HCT116 (cell line): ENCODE measurements at regions not wholly inside any gene's neighbourhood (a gene's known extent, or its start where the extent isn't known, plus 50 kb on each side); places are given as distances from the start of the nearest gene placed in this dataset.

ENCODE experiments used
- ATAC-seq: fragments of 200-7000 bp; cut with Tn5 transposase; 2 replicates; pipeline ENCODE4 v1.9.1; 2020; ENCODE audit warnings: mild to moderate bottlenecking, moderate library complexity
- BruUV-seq: library from RNA; stranded (reverse); fragments of 400-500 nt; replicated peaks from 2 replicates; lab custom pipeline; 2021; lab: Mats Ljungman, UMichigan
- CTCF ChIA-PET: fragments of 300-600 bp; sonication (Branson Sonifier 250); formaldehyde crosslinking; loops from one replicate; lab custom pipeline; 2021; ENCODE audit warnings: antibody characterized with exemption; lab: Charles Lee
- POLR2A ChIA-PET: fragments of 300-600, 350-600 bp; sonication (Branson Sonifier 250); formaldehyde crosslinking; loops from one replicate; lab custom pipeline; 2021; ENCODE audit warnings: antibody characterized with exemption; lab: Charles Lee
- RAD21 ChIA-PET, 2 experiments: fragments of 300-600 bp; sonication (Branson Sonifier 250); formaldehyde crosslinking; loops; one replicate each; lab custom pipeline; 2023; ENCODE audit warnings: low total read pairs in 2 of 2; ENCODE audit not compliant: uncharacterized antibody in 2 of 2, unreplicated experiment in 2 of 2, low non-redundant PET in 1 of 2; lab: Charles Lee
- DNase-seq: peaks from one replicate; pipeline ENCODE4 v3.0.0-alpha.2; 2010; ENCODE audit warnings: low read depth, low spot score
- H2AFZ ChIP-seq: fragments of 200-600 bp; shearing (Covaris generic), sonication (generic); 2 replicates; pipeline ENCODE4 v1.6.1; 2017; ENCODE audit warnings: low read depth, mixed run types, mixed read lengths, antibody characterized with exemption, low read length; ENCODE audit not compliant: poor library complexity, severe bottlenecking
- H3K27ac ChIP-seq: 2 replicates; pipeline ENCODE4 v1.5.1; 2012; ENCODE audit warnings: low read depth, low read length
- H3K27me3 ChIP-seq: fragments of 200-600 bp; sonication (generic); 2 replicates; pipeline ENCODE4 v1.6.1; 2016; ENCODE audit warnings: mixed run types, low read length, mixed read lengths; ENCODE audit not compliant: insufficient read depth
- H3K36me3 ChIP-seq, 2 experiments: fragments of 200-500 bp in 1 of 2; fragments of 200-600 bp in 1 of 2; sonication (Bioruptor generic) in 1 of 2; sonication (generic) in 1 of 2; 2 replicates each; pipeline versions ENCODE4 v1.5.1 to v1.6.1; 2014 to 2016; ENCODE audit warnings: low read length in 2 of 2, inconsistent platforms in 1 of 2, mixed read lengths in 1 of 2, mixed run types in 1 of 2; ENCODE audit not compliant: insufficient read depth in 2 of 2, control insufficient read depth in 1 of 2
- H3K4me1 ChIP-seq, 2 experiments: fragments of 200-600 bp in 1 of 2; sonication (generic) in 1 of 2; 2 replicates each; pipeline versions ENCODE4 v1.5.1 to v1.6.1; 2012 to 2017; ENCODE audit warnings: low read length in 2 of 2, inconsistent platforms in 1 of 2, mild to moderate bottlenecking in 1 of 2, mixed read lengths in 1 of 2, mixed run types in 1 of 2, moderate library complexity in 1 of 2; ENCODE audit not compliant: insufficient read depth in 2 of 2, control insufficient read depth in 1 of 2
- H3K4me2 ChIP-seq: fragments of 200-600 bp; sonication (generic); 2 replicates; pipeline ENCODE4 v1.6.1; 2017; ENCODE audit warnings: mixed run types, low read length, mixed read lengths
- H3K4me3 ChIP-seq, 2 experiments: fragments of 200-600 bp in 1 of 2; sonication (generic) in 1 of 2; replicated peaks in 1 of 2; 2 replicates each; pipeline ENCODE4 v1.5.1; 2011 to 2016; ENCODE audit warnings: low read length in 2 of 2, control low read depth in 1 of 2, low read depth in 1 of 2, mild to moderate bottlenecking in 1 of 2, mixed read lengths in 1 of 2, mixed run types in 1 of 2
- H3K79me2 ChIP-seq: fragments of 200-600 bp; sonication (generic); 2 replicates; pipeline ENCODE4 v1.6.1; 2017; ENCODE audit warnings: mild to moderate bottlenecking, mixed run types, low read length, moderate library complexity, mixed read lengths; ENCODE audit not compliant: insufficient read depth
- H3K9ac ChIP-seq: fragments of 200-600 bp; sonication (generic); 2 replicates; pipeline ENCODE4 v1.6.1; 2016; ENCODE audit warnings: low read length, mixed read lengths
- H3K9me2 ChIP-seq: fragments of 200-600 bp; sonication (generic), shearing (Covaris generic); 2 replicates; pipeline ENCODE4 v1.6.1; 2017; ENCODE audit warnings: mixed run types, mild to moderate bottlenecking, moderate library complexity; ENCODE audit not compliant: insufficient read depth
- H3K9me3 ChIP-seq, 2 experiments: fragments of 200-500 bp in 1 of 2; fragments of 200-600 bp in 1 of 2; sonication (Bioruptor generic) in 1 of 2; sonication (generic) in 1 of 2; 2 replicates each; pipeline ENCODE4 v1.6.1; 2014 to 2017; ENCODE audit warnings: low read length in 2 of 2, mixed read lengths in 2 of 2, inconsistent platforms in 1 of 2, low read depth in 1 of 2, mild to moderate bottlenecking in 1 of 2, mixed run types in 1 of 2, moderate library complexity in 1 of 2; ENCODE audit not compliant: control insufficient read depth in 1 of 2, insufficient read depth in 1 of 2
- H4K20me1 ChIP-seq: fragments of 200-600 bp; sonication (generic), shearing (Covaris generic); 2 replicates; pipeline ENCODE4 v1.6.1; 2017; ENCODE audit warnings: mixed run types, mild to moderate bottlenecking, moderate library complexity; ENCODE audit not compliant: insufficient read depth
- JUND ChIP-seq: IDR thresholded peaks from 2 replicates; pipeline ENCODE4 v1.6.1; 2012
- SIN3A ChIP-seq: IDR thresholded peaks from 2 replicates; pipeline ENCODE4 v1.6.1; 2012; ENCODE audit warnings: low read depth
- TCF7L2 ChIP-seq: IDR thresholded peaks from 2 replicates; pipeline ENCODE4 v1.7.0; 2011; ENCODE audit warnings: borderline replicate concordance, inconsistent platforms; ENCODE audit not compliant: insufficient read depth, insufficient read length; ENCODE audit errors: extremely low read depth
- intact Hi-C: fragments of 100-400 bp; cut with micrococcal nuclease; formaldehyde crosslinking; loops from 2 replicates; pipeline ENCODE4 v1.10.0; 2022
- TF ChIP-seq, protein P1 (sequence below), 3 experiments: fragments of 200-600 bp in 1 of 3; sonication (generic) in 1 of 3; IDR thresholded peaks in 2 of 3; conservative IDR thresholded peaks in 1 of 3; 2 replicates each; pipeline ENCODE4 v1.5.1; 2012 to 2017; ENCODE audit warnings: low read depth in 2 of 3, low read length in 2 of 3, antibody characterized with exemption in 1 of 3, borderline replicate concordance in 1 of 3, control low read depth in 1 of 3, mild to moderate bottlenecking in 1 of 3, mixed read lengths in 1 of 3, mixed run types in 1 of 3, moderate library complexity in 1 of 3; ENCODE audit not compliant: insufficient read depth in 1 of 3

DNA sequence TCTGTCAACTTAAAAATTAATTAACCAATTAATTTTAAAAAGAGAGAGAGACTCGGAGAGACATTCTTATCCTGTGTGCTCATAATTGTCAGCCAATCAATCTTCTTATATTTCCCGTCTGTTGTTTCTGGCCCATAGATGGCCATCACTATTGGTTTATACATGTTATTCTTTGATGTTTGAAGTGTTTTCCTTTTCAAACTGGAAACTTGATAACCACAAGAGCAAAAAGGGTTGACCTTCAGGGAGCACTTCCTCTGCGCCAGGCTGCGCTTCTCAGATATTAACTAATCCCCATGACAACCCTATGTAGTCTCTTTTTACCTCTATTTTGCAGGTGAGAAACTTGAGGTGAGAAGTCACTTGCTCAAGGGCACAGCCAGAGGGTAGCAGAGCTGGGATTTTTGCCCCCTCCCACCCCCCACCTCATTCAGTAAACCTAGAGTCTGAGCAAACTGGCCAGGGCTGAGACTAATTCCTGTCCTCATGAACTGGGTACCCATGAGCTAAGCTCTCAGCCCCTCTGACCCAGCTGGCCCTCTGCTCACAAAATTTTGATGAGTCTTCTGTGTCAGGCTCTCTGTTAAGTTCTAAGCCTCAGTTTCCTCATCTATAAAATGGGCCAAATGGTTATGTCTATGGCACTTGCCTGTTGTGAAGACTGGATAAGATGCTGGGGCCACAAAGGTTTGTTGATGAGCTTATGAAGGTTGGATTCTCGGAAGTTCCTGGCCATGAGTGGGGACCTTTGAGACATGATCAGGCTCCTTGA lies 86.0 kb upstream of the SH3PXD2B start (continued):
- TF ChIP-seq, protein P1, sequence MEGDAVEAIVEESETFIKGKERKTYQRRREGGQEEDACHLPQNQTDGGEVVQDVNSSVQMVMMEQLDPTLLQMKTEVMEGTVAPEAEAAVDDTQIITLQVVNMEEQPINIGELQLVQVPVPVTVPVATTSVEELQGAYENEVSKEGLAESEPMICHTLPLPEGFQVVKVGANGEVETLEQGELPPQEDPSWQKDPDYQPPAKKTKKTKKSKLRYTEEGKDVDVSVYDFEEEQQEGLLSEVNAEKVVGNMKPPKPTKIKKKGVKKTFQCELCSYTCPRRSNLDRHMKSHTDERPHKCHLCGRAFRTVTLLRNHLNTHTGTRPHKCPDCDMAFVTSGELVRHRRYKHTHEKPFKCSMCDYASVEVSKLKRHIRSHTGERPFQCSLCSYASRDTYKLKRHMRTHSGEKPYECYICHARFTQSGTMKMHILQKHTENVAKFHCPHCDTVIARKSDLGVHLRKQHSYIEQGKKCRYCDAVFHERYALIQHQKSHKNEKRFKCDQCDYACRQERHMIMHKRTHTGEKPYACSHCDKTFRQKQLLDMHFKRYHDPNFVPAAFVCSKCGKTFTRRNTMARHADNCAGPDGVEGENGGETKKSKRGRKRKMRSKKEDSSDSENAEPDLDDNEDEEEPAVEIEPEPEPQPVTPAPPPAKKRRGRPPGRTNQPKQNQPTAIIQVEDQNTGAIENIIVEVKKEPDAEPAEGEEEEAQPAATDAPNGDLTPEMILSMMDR (IDR thresholded peaks at IDR 0.05 in 2 of 3, conservative IDR thresholded peaks at IDR 0.05 in 1 of 3; ENCODE audit: borderline replicate concordance in 1 of 3, insufficient read depth in 1 of 3, low read depth in 2 of 3, low read length in 2 of 3) = no peak
- TF ChIP-seq TCF7L2 = no peak

DNA sequence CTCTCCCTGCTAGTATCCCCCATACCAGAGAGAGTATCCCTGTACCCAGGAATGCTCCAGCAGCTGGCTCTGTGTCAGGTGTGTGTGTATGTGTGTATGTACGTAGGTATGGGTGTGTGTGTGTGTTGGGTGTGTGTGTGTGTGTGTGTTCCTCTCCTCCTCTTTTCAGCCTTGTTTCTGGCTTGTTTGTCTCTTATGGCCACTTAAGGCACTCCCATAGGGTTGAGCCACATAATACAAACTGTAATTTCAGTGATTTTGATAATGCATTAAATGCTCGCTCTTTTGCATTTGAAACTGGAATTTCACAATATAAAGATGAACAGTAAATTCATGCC lies 80.8 kb upstream of the SH3PXD2B start:
- Histone ChIP-seq H4K20me1 (no peaks in the 10 kb centered on the region), H3K4me2 (no peak overlapping the region), H3K4me3 (no peak overlapping the region), H3K36me3 (no peaks in the 10 kb centered on the region), H3K9me2 (no peaks in the 10 kb centered on the region), H3K79me2 (no peaks in the 10 kb centered on the region), H3K4me1 (peaks cover 2 to 12% of the 10 kb centered on the region in 2 experiments; a peak in 3 of 4 replicates), H3K27ac (no peak overlapping the region), H3K27me3 (no peaks in the 10 kb centered on the region), H3K9ac (no peak overlapping the region), H3K9me3 (no peaks in the 10 kb centered on the region), H2AFZ (no peak overlapping the region)
- intact Hi-C loops = no loop called here
- ChIA-PET POLR2A (no interaction called here), RAD21 (no interaction called here), CTCF (no interaction called here)
- ATAC-seq = no peak
- TF ChIP-seq SIN3A (no peak), JUND (no peak)
- DNase-seq = no peak
- BruUV-seq = no TSS peak
